Endothelial cell of umbilical vein (primary cell): ENCODE measurements at regions not wholly inside any gene's neighbourhood (a gene's known extent, or its start where the extent isn't known, plus 50 kb on each side); places are given as distances from the start of the nearest gene placed in this dataset.

ENCODE experiments used
- BruUV-seq: library from RNA; stranded (reverse); fragments of 400-500 nt; replicated peaks from 2 replicates; lab custom pipeline; 2021; lab: Mats Ljungman, UMichigan
- CTCF ChIA-PET: fragments of 300-600, 350-600 bp; sonication (Branson Sonifier 250); formaldehyde crosslinking; loops from one replicate; lab custom pipeline; 2021; ENCODE audit warnings: antibody characterized with exemption, inconsistent platforms; lab: Charles Lee
- POLR2A ChIA-PET: fragments of 300-600, 350-600 bp; sonication (Branson Sonifier 250); formaldehyde crosslinking; loops from one replicate; lab custom pipeline; 2021; ENCODE audit warnings: antibody characterized with exemption, inconsistent platforms; lab: Charles Lee
- DNase-seq: peaks from one replicate; pipeline ENCODE4 v3.0.0-alpha.2; 2011; ENCODE audit warnings: low read depth, low spot score
- FAIRE-seq: peaks from 2 replicates; lab custom pipeline; 2011; peaks lifted over from hg19 to GRCh38; lab: Jason Lieb, UNC
- H2AFZ ChIP-seq: 2 replicates; pipeline ENCODE4 v1.6.0; 2012; ENCODE audit warnings: low read depth, low read length, control low read depth, inconsistent platforms
- H3K27ac ChIP-seq: 2 replicates; pipeline ENCODE4 v1.5.1; 2011; ENCODE audit warnings: low read depth, mild to moderate bottlenecking, control low read depth, low read length, moderate library complexity; ENCODE audit not compliant: insufficient read depth
- H3K27me3 ChIP-seq, 2 experiments: 2 replicates each; pipeline versions ENCODE4 v1.6.0 to v1.6.1; 2011; ENCODE audit warnings: low read length in 2 of 2, mixed read lengths in 1 of 2; ENCODE audit not compliant: control insufficient read depth in 2 of 2, insufficient read depth in 2 of 2
- H3K36me3 ChIP-seq, 2 experiments: 2 replicates in 1 of 2; 3 replicates in 1 of 2; pipeline ENCODE4 v1.5.1; 2011; ENCODE audit warnings: low read length in 2 of 2, mild to moderate bottlenecking in 1 of 2, moderate library complexity in 1 of 2; ENCODE audit not compliant: control insufficient read depth in 2 of 2, insufficient read depth in 2 of 2; ENCODE audit errors: extremely low read depth in 1 of 2
- H3K4me1 ChIP-seq: 3 replicates; pipeline ENCODE4 v1.5.1; 2011; ENCODE audit warnings: mild to moderate bottlenecking, low read length; ENCODE audit not compliant: control insufficient read depth, insufficient read depth; ENCODE audit errors: extremely low read depth
- H3K4me2 ChIP-seq: 2 replicates; pipeline ENCODE4 v1.6.1; 2011; ENCODE audit warnings: low read length, control low read depth, mixed read lengths; ENCODE audit not compliant: insufficient read depth
- H3K4me3 ChIP-seq, 3 experiments: fragments of 200-600 bp in 1 of 3; sonication (generic), shearing (Covaris generic) in 1 of 3; replicated peaks in 1 of 3; 2 replicates each; pipeline ENCODE4 v1.5.1; 2011 to 2016; ENCODE audit warnings: control low read depth in 3 of 3, low read length in 3 of 3, mild to moderate bottlenecking in 2 of 3, inconsistent platforms in 1 of 3, low read depth in 1 of 3, moderate library complexity in 1 of 3; ENCODE audit not compliant: insufficient read depth in 1 of 3
- H3K79me2 ChIP-seq: 2 replicates; pipeline ENCODE4 v1.6.0; 2012; ENCODE audit warnings: low read length, inconsistent platforms; ENCODE audit not compliant: control insufficient read depth, insufficient read depth
- H3K9ac ChIP-seq: replicated peaks from 2 replicates; pipeline ENCODE3; 2011; ENCODE audit warnings: low read length, control low read depth; ENCODE audit not compliant: insufficient read depth; ENCODE audit errors: extremely low read depth
- H3K9me1 ChIP-seq: replicated peaks from 3 replicates; pipeline ENCODE4 v1.6.0; 2011; ENCODE audit warnings: mild to moderate bottlenecking, low read length; ENCODE audit not compliant: control insufficient read depth, insufficient read depth; ENCODE audit errors: extremely low read depth
- H3K9me3 ChIP-seq: replicated peaks from 2 replicates; pipeline ENCODE4 v1.5.1; 2012; ENCODE audit warnings: low read length, inconsistent platforms; ENCODE audit not compliant: control insufficient read depth, insufficient read depth
- H4K20me1 ChIP-seq: replicated peaks from 2 replicates; pipeline ENCODE3; 2011; ENCODE audit warnings: mild to moderate bottlenecking, low read length; ENCODE audit not compliant: control insufficient read depth, insufficient read depth; ENCODE audit errors: extremely low read depth
- EZH2 ChIP-seq: IDR thresholded peaks from 2 replicates; pipeline ENCODE4 v1.6.1; 2012; ENCODE audit warnings: borderline replicate concordance, low read depth, mild to moderate bottlenecking, moderate library complexity, low read length, inconsistent platforms; ENCODE audit not compliant: severe bottlenecking
- FOS ChIP-seq: IDR thresholded peaks from 2 replicates; pipeline ENCODE4 v1.6.1; 2011; ENCODE audit warnings: mild to moderate bottlenecking, low read length, moderate library complexity, borderline replicate concordance; ENCODE audit not compliant: insufficient read depth
- GATA2 ChIP-seq: IDR thresholded peaks from 2 replicates; pipeline ENCODE4 v1.7.0; 2011; ENCODE audit warnings: low read depth, mild to moderate bottlenecking, moderate library complexity, mixed read lengths, low read length; ENCODE audit not compliant: insufficient read length, insufficient read depth
- JUN ChIP-seq: IDR thresholded peaks from 2 replicates; pipeline ENCODE4 v1.6.1; 2011; ENCODE audit warnings: borderline replicate concordance, low read depth; ENCODE audit not compliant: insufficient read length, insufficient read depth
- MYC ChIP-seq: IDR thresholded peaks from one replicate; pipeline ENCODE4 v1.6.1; 2011; ENCODE audit warnings: mild to moderate bottlenecking, low read depth, low read length
- POLR2A ChIP-seq: IDR thresholded peaks from 2 replicates; pipeline ENCODE4 v1.6.1; 2012; ENCODE audit warnings: low read depth, mild to moderate bottlenecking, control low read depth, low read length
- POLR2AphosphoS5 ChIP-seq: IDR thresholded peaks from 2 replicates; pipeline ENCODE4 v1.6.1; 2012; ENCODE audit warnings: low read depth, mild to moderate bottlenecking, control low read depth, low read length, moderate library complexity; ENCODE audit not compliant: insufficient read depth
- dilution Hi-C: fragments of 300-500 bp; cut with MboI; formaldehyde crosslinking; loops from one replicate; pipeline ENCODE4 v1.15.0; 2019; ENCODE audit warnings: low sequenced_read_pairs; ENCODE audit not compliant: extremely low pct_ligation_motif_present
- intact Hi-C: fragments of 100-400 bp; cut with micrococcal nuclease; formaldehyde crosslinking; loops from one replicate; pipeline ENCODE4 v1.10.0; 2022
- TF ChIP-seq, protein P1 (sequence below), 2 donors: IDR thresholded peaks; 1 replicate in 1 of 2; 2 replicates in 1 of 2; pipeline ENCODE4 v1.5.1; 2011; ENCODE audit warnings: low read length in 2 of 2, mild to moderate bottlenecking in 2 of 2, moderate library complexity in 2 of 2, control low read depth in 1 of 2, inconsistent platforms in 1 of 2, low read depth in 1 of 2; ENCODE audit not compliant: insufficient read depth in 1 of 2; ENCODE audit errors: extremely low read depth in 1 of 2
- TF ChIP-seq, protein P2 (sequence below): IDR thresholded peaks from 2 replicates; pipeline ENCODE4 v1.6.1; 2011; ENCODE audit not compliant: insufficient read depth, insufficient read length

GRCh38 chr21:14836950-14837349 is 227.8 kb downstream of the NRIP1 start:
- Histone ChIP-seq H4K20me1 (no peaks in the 10 kb centered on the region), H3K9ac (no peak overlapping the region), H3K9me1 (no peaks in the 10 kb centered on the region), H3K27me3 (no peaks in the 10 kb centered on the region), H3K4me3 (no peak overlapping the region), H3K4me1 (no peaks in the 10 kb centered on the region), H2AFZ (no peak overlapping the region), H3K36me3 (no peaks in the 10 kb centered on the region), H3K79me2 (no peaks in the 10 kb centered on the region), H3K27ac (no peak overlapping the region), H3K9me3 (no peaks in the 10 kb centered on the region), H3K4me2 (no peak overlapping the region)
- DNase-seq (no peak), FAIRE-seq (no peak)
- no TSS peak for BruUV-seq
- dilution Hi-C loops = no loop called here
- TF ChIP-seq, protein P1, sequence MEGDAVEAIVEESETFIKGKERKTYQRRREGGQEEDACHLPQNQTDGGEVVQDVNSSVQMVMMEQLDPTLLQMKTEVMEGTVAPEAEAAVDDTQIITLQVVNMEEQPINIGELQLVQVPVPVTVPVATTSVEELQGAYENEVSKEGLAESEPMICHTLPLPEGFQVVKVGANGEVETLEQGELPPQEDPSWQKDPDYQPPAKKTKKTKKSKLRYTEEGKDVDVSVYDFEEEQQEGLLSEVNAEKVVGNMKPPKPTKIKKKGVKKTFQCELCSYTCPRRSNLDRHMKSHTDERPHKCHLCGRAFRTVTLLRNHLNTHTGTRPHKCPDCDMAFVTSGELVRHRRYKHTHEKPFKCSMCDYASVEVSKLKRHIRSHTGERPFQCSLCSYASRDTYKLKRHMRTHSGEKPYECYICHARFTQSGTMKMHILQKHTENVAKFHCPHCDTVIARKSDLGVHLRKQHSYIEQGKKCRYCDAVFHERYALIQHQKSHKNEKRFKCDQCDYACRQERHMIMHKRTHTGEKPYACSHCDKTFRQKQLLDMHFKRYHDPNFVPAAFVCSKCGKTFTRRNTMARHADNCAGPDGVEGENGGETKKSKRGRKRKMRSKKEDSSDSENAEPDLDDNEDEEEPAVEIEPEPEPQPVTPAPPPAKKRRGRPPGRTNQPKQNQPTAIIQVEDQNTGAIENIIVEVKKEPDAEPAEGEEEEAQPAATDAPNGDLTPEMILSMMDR (IDR thresholded peaks at IDR 0.05; ENCODE audit: extremely low read depth in 1 of 2, insufficient read depth in 1 of 2, low read depth in 1 of 2, low read length in 2 of 2) = no peak
- TF ChIP-seq MYC (no peak), POLR2A (no peak), EZH2 (no peak), GATA2 (no peak), JUN (no peak), FOS (no peak), POLR2AphosphoS5 (no peak)
- TF ChIP-seq, protein P2, sequence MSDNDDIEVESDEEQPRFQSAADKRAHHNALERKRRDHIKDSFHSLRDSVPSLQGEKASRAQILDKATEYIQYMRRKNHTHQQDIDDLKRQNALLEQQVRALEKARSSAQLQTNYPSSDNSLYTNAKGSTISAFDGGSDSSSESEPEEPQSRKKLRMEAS = no peak
- ChIA-PET CTCF (no interaction called here), POLR2A (no interaction called here)
- intact Hi-C loops = no loop called here
